Breast epithelium (tissue), 4 donors: ENCODE measurements at regions not wholly inside any gene's neighbourhood (a gene's known extent, or its start where the extent isn't known, plus 50 kb on each side); places are given as distances from the start of the nearest gene placed in this dataset.

Source experiments
- DNase-seq, 2 donors: peaks; one replicate each; pipeline ENCODE4 v3.0.0-alpha.2; 2019; ENCODE audit warnings: low spot score in 2 of 2
- H3K27ac ChIP-seq, 2 donors: fragments of 200-600 bp; sonication (generic) in 1 of 2; one replicate each; pipeline ENCODE4 v1.5.1; 2016 to 2019; ENCODE audit warnings: mild to moderate bottlenecking in 1 of 2
- H3K27me3 ChIP-seq, 2 donors: fragments of 200-600 bp; sonication (generic) in 1 of 2; one replicate each; pipeline versions ENCODE4 v1.5.1 to v1.6.0; 2017 to 2019; ENCODE audit warnings: control low read depth in 1 of 2, mild to moderate bottlenecking in 1 of 2
- H3K36me3 ChIP-seq: fragments of 200-600 bp; one replicate; pipeline ENCODE4 v1.5.1; 2019
- H3K4me1 ChIP-seq, 2 donors: fragments of 200-600 bp; sonication (generic); one replicate each; pipeline ENCODE4 v1.5.1; 2016 to 2019; ENCODE audit warnings: control low read depth in 1 of 2
- H3K4me3 ChIP-seq, 3 donors: fragments of 200-600 bp; sonication (generic); 1 replicate in 2 of 3; 2 replicates in 1 of 3; pipeline ENCODE4 v1.5.1; 2016 to 2019; ENCODE audit warnings: mild to moderate bottlenecking in 3 of 3, moderate library complexity in 2 of 3
- H3K9me3 ChIP-seq, 2 donors: fragments of 200-600 bp; sonication (generic) in 1 of 2; one replicate each; pipeline ENCODE4 v1.5.1; 2016 to 2019; ENCODE audit warnings: control low read depth in 1 of 2
- POLR2A ChIP-seq: fragments of 450-650 bp; IDR thresholded peaks from one replicate; pipeline ENCODE4 v1.6.1; 2016; ENCODE audit warnings: antibody characterized with exemption, mild to moderate bottlenecking, moderate library complexity
- POLR2AphosphoS5 ChIP-seq, 3 donors: sonication (generic); formaldehyde crosslinking; IDR thresholded peaks; one replicate each; pipeline ENCODE4 v1.6.1; 2017; ENCODE audit warnings: antibody characterized with exemption in 3 of 3
- intact Hi-C: fragments of 100-400 bp; cut with DNase I; formaldehyde crosslinking; loops from one replicate; pipeline ENCODE4 v1.15.1; 2023; ENCODE audit warnings: low total_unique reads
- TF ChIP-seq, protein P1 (sequence below), 3 donors: fragments of 450-650 bp; IDR thresholded peaks; one replicate each; pipeline ENCODE4 v1.5.1; 2016 to 2017; ENCODE audit warnings: antibody characterized with exemption in 3 of 3, mild to moderate bottlenecking in 3 of 3, moderate library complexity in 3 of 3

- peaks cover 0 to 4% of the 10 kb centered on the region in 2 donors for H3K4me1 ChIP-seq
- intact Hi-C loops: no loop called here
- no peaks in the 10 kb centered on the region for H3K9me3 ChIP-seq
- no peak for DNase-seq
- no peak overlapping the region for H3K4me3 ChIP-seq
- H3K27me3 ChIP-seq: no peaks in the 10 kb centered on the region
- H3K27ac ChIP-seq: no peak overlapping the region
- no peaks in the 10 kb centered on the region for H3K36me3 ChIP-seq
- no peak for TF ChIP-seq POLR2AphosphoS5 (IDR thresholded peaks at IDR 0.05)
- TF ChIP-seq, protein P1, sequence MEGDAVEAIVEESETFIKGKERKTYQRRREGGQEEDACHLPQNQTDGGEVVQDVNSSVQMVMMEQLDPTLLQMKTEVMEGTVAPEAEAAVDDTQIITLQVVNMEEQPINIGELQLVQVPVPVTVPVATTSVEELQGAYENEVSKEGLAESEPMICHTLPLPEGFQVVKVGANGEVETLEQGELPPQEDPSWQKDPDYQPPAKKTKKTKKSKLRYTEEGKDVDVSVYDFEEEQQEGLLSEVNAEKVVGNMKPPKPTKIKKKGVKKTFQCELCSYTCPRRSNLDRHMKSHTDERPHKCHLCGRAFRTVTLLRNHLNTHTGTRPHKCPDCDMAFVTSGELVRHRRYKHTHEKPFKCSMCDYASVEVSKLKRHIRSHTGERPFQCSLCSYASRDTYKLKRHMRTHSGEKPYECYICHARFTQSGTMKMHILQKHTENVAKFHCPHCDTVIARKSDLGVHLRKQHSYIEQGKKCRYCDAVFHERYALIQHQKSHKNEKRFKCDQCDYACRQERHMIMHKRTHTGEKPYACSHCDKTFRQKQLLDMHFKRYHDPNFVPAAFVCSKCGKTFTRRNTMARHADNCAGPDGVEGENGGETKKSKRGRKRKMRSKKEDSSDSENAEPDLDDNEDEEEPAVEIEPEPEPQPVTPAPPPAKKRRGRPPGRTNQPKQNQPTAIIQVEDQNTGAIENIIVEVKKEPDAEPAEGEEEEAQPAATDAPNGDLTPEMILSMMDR (IDR thresholded peaks at IDR 0.05): no peak
Observed at GRCh38 chr2:234419726-234420125, 77.2 kb downstream of the ARL4C start.

DNA sequence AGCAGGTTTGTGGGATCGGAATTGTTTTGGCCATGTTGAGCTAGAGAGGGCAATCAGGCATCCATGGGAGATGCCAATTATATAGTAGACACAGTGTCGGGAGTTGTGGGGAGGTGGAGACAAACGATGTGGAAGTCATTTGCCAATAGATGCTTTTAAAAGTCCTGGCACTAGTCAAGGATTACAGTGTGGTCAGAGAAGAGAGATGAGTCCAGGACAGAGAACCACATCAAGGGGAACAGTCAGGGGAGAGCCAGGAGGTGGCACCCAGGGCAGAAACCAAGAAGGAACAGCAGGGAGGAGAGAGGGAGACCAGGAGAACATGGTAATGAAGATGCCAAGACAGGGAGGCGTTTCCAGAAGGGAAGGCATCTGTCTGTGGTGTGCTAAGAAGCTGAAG is 81.2 kb downstream of the ARL4C start:
- Histone ChIP-seq H3K9me3 (no peaks in the 10 kb centered on the region), H3K27me3 (no peaks in the 10 kb centered on the region), H3K36me3 (no peaks in the 10 kb centered on the region), H3K4me3 (no peak overlapping the region), H3K27ac (no peak overlapping the region), H3K4me1 (no peaks in the 10 kb centered on the region)
- no peak for TF ChIP-seq POLR2AphosphoS5 (IDR thresholded peaks at IDR 0.05)
- TF ChIP-seq, protein P1 (IDR thresholded peaks at IDR 0.05): no peak
- TF ChIP-seq POLR2A: no peak
- no peak for DNase-seq
- intact Hi-C loops: no loop called here

DNA sequence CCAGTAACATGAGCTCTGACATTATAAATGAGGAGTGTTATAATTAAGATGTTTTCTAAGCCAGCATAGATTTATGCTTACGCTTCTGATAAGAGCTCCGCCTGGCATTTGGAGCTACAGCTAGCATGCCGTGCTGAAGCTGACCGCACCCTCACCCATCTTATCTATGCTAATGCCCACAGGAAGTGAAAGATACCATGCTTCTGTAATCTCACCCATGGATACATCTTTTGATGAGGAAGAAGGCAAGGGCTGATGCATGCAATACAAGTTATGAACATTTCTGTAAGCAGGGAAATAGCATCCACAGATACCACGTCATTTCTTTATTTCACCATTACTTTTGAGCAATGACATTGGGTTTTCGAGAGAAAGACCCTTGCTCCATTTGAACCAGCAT is 82.3 kb downstream of the ARL4C start:
- H3K4me1 ChIP-seq: no peaks in the 10 kb centered on the region
- H3K27ac ChIP-seq: no peak overlapping the region
- no peaks in the 10 kb centered on the region for H3K27me3 ChIP-seq
- intact Hi-C loops: no loop called here
- TF ChIP-seq, protein P1 (IDR thresholded peaks at IDR 0.05): no peak
- no peak for TF ChIP-seq POLR2A
- TF ChIP-seq POLR2AphosphoS5 (IDR thresholded peaks at IDR 0.05): no peak
- no peaks in the 10 kb centered on the region for H3K36me3 ChIP-seq
- DNase-seq: no peak
- no peak overlapping the region for H3K4me3 ChIP-seq
- no peaks in the 10 kb centered on the region for H3K9me3 ChIP-seq

- Histone ChIP-seq H3K9me3 (no peaks in the 10 kb centered on the region), H3K27me3 (no peaks in the 10 kb centered on the region), H3K4me3 (no peak overlapping the region), H3K27ac (no peak overlapping the region), H3K4me1 (no peaks in the 10 kb centered on the region), H3K36me3 (no peaks in the 10 kb centered on the region)
- intact Hi-C loops: no loop called here
- no peak for DNase-seq
- no peak for TF ChIP-seq POLR2AphosphoS5 (IDR thresholded peaks at IDR 0.05)
- TF ChIP-seq POLR2A: no peak
- TF ChIP-seq, protein P1 (IDR thresholded peaks at IDR 0.05): no peak
Observed at GRCh38 chr2:234412726-234413125, 84.2 kb downstream of the ARL4C start.

GRCh38 chr2:234411793-234412192 is 85.1 kb downstream of the ARL4C start:
- Histone ChIP-seq H3K4me1 (no peaks in the 10 kb centered on the region), H3K27me3 (no peaks in the 10 kb centered on the region), H3K9me3 (no peaks in the 10 kb centered on the region), H3K27ac (no peak overlapping the region), H3K4me3 (no peak overlapping the region), H3K36me3 (no peaks in the 10 kb centered on the region)
- intact Hi-C loops: no loop called here
- DNase-seq: no peak
- TF ChIP-seq, protein P1 (IDR thresholded peaks at IDR 0.05): no peak
